ENCODE measurements at regions not wholly inside any gene's neighbourhood (a gene's known extent, or its start where the extent isn't known, plus 50 kb on each side); places are given as distances from the start of the nearest gene placed in this dataset.

DNA sequence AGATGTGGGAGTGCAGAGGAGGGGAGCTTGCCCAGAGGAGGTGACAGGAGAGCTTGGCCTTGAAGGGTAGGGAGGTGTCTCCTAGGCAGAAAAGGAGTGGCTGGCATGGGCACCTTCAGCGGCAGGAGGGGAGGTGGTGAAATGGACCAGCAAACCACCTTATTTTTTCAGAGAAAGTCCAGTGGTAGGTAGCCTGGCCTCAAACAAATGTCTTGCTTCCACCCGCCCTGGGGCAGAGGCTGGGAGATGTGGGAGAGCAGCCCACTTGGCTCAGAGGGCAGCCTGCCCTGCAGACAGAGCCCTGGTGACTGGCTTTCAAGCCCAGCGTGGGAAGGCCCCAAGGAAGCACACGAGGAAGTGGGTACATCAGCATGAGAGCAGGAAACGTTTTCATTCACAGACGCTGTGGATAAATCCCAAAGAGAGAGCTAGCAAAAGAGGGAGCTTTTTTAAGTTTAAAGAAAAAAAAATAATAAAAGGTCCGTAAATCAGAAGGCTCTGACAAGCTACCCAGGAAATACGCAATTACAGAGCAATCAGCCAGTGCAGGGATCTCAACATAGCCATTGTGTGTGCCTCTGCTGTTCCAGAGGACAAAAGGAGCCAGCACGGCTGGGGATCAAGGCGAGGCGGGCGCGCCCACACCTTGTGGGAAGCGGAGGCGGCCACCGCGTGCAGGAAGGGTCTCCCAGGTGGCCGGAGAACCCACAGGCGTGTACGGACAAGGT, 238.7 kb upstream of the PLET1 start:
- H3K27me3 ChIP-seq (replicated peaks; ENCODE audit: control insufficient read depth, insufficient read depth, low read length), result no peaks in the 10 kb centered on the region
- no peak overlapping the region for H3K9ac ChIP-seq (ENCODE audit: low read length)
- DNase-seq (ENCODE audit: low read depth), result no peak
- H3K36me3 ChIP-seq (ENCODE audit: control insufficient read depth, insufficient read depth, low read length, severe bottlenecking), result no peaks in the 10 kb centered on the region
- H3K4me3 ChIP-seq (ENCODE audit: low read length), result no peak overlapping the region
- no peaks in the 10 kb centered on the region for H3K9me3 ChIP-seq (ENCODE audit: control insufficient read depth, low read length)
- no peaks in the 10 kb centered on the region for H3K4me1 ChIP-seq (ENCODE audit: control insufficient read depth, insufficient read depth, low read length)

DNA sequence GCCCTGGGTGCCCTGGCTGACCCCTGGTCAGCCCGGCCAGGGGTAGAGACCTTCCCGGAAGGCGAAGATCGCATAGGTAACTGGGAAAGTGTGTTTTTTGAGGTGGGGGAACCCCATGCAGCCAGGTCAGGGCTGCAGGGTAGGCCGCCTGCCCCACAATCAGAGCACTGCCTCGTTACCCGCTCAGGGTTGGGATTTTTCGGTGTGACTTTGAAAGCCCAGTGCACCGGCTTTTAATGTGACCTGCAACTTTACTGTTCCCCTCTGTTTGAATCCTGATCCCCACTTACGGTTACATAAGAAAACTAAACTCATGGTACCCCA, 239.2 kb upstream of the PLET1 start:
- no peak for DNase-seq (ENCODE audit: low read depth)
- Histone ChIP-seq H3K36me3 (ENCODE audit: control insufficient read depth, insufficient read depth, low read length, severe bottlenecking) (no peaks in the 10 kb centered on the region), H3K4me1 (ENCODE audit: control insufficient read depth, insufficient read depth, low read length) (no peaks in the 10 kb centered on the region), H3K4me3 (ENCODE audit: low read length) (no peak overlapping the region), H3K9ac (ENCODE audit: low read length) (no peak overlapping the region), H3K9me3 (ENCODE audit: control insufficient read depth, low read length) (no peaks in the 10 kb centered on the region), H3K27me3 (replicated peaks; ENCODE audit: control insufficient read depth, insufficient read depth, low read length) (no peaks in the 10 kb centered on the region)

DNA sequence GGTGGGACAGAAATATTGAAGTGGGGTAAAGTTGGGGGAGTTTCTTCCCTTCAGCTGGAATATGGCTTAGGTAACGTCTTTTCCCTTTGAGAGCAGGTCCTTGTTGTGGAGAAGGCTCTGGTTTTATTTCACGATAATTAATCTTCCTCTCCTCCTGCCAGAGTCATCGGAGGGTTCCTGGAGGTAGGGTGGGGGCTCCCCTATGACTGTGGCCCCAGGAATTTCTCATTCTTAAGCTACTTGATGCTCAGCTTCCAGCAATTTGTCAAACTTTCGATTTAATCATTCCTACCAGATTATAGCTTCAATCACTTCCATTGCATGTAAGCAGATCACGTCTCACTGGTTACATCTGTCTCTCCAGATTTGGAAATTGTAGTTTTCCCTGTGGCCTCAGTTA, 242.8 kb upstream of the PLET1 start:
- no peak for DNase-seq (ENCODE audit: low read depth)
- H3K27me3 ChIP-seq (replicated peaks; ENCODE audit: control insufficient read depth, insufficient read depth, low read length), result no peaks in the 10 kb centered on the region

GRCh38 chr11:112504056-112504455, 243.4 kb upstream of the PLET1 start:
- Histone ChIP-seq H3K36me3 (ENCODE audit: control insufficient read depth, insufficient read depth, low read length, severe bottlenecking) (no peaks in the 10 kb centered on the region), H3K4me1 (ENCODE audit: control insufficient read depth, insufficient read depth, low read length) (no peaks in the 10 kb centered on the region), H3K9ac (ENCODE audit: low read length) (no peak overlapping the region), H3K27me3 (replicated peaks; ENCODE audit: control insufficient read depth, insufficient read depth, low read length) (no peaks in the 10 kb centered on the region), H3K9me3 (ENCODE audit: control insufficient read depth, low read length) (no peaks in the 10 kb centered on the region), H3K4me3 (ENCODE audit: low read length) (no peak overlapping the region)
- no peak for DNase-seq (ENCODE audit: low read depth)

More for the DNA sequence above, 242.8 kb upstream of the PLET1 start:
- H3K36me3 ChIP-seq (ENCODE audit: control insufficient read depth, insufficient read depth, low read length, severe bottlenecking), result no peaks in the 10 kb centered on the region
- no peaks in the 10 kb centered on the region for H3K9me3 ChIP-seq (ENCODE audit: control insufficient read depth, low read length)
- H3K9ac ChIP-seq (ENCODE audit: low read length), result no peak overlapping the region
- H3K4me1 ChIP-seq (ENCODE audit: control insufficient read depth, insufficient read depth, low read length), result no peaks in the 10 kb centered on the region
- H3K4me3 ChIP-seq (ENCODE audit: low read length), result no peak overlapping the region

GRCh38 chr11:112506852-112507251, 246.2 kb upstream of the PLET1 start:
- no peak for DNase-seq (ENCODE audit: low read depth)
- Histone ChIP-seq H3K9me3 (ENCODE audit: control insufficient read depth, low read length) (no peaks in the 10 kb centered on the region), H3K27me3 (replicated peaks; ENCODE audit: control insufficient read depth, insufficient read depth, low read length) (peaks cover 15% of the 10 kb centered on the region), H3K4me3 (ENCODE audit: low read length) (no peak overlapping the region), H3K9ac (ENCODE audit: low read length) (no peak overlapping the region), H3K4me1 (ENCODE audit: control insufficient read depth, insufficient read depth, low read length) (no peaks in the 10 kb centered on the region), H3K36me3 (ENCODE audit: control insufficient read depth, insufficient read depth, low read length, severe bottlenecking) (no peaks in the 10 kb centered on the region)

- Histone ChIP-seq H3K36me3 (ENCODE audit: control insufficient read depth, insufficient read depth, low read length, severe bottlenecking) (no peaks in the 10 kb centered on the region), H3K9ac (ENCODE audit: low read length) (no peak overlapping the region), H3K4me1 (ENCODE audit: control insufficient read depth, insufficient read depth, low read length) (no peaks in the 10 kb centered on the region), H3K4me3 (ENCODE audit: low read length) (no peak overlapping the region), H3K27me3 (replicated peaks; ENCODE audit: control insufficient read depth, insufficient read depth, low read length) (peaks cover 15% of the 10 kb centered on the region), H3K9me3 (ENCODE audit: control insufficient read depth, low read length) (no peaks in the 10 kb centered on the region)
- DNase-seq (ENCODE audit: low read depth), result no peak
These were observed 246.6 kb upstream of the PLET1 start for GRCh38 chr11:112507281-112507680.

DNA sequence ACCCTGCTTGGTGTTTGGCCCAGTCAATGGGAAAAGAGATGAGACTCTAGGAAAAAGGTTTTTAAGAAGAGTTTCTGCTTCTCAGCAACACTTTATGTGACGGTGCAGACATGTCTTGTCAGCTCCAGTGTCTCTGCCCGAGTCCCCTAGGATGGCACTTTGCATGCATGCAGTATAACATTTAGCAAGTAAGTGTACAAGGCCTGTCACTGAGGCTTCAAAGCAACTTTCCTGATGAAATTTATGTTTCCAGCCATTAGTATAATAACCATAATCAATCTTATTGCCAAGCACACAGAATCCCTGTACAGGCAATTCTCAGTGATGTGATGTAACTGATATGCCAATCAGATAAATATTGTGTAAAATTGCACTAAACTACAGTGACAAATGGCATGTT, 248.1 kb upstream of the PLET1 start:
- Histone ChIP-seq H3K27me3 (replicated peaks; ENCODE audit: control insufficient read depth, insufficient read depth, low read length) (peaks cover 22% of the 10 kb centered on the region), H3K4me1 (ENCODE audit: control insufficient read depth, insufficient read depth, low read length) (no peaks in the 10 kb centered on the region), H3K36me3 (ENCODE audit: control insufficient read depth, insufficient read depth, low read length, severe bottlenecking) (no peaks in the 10 kb centered on the region), H3K4me3 (ENCODE audit: low read length) (no peak overlapping the region), H3K9ac (ENCODE audit: low read length) (no peak overlapping the region), H3K9me3 (ENCODE audit: control insufficient read depth, low read length) (no peaks in the 10 kb centered on the region)
- no peak for DNase-seq (ENCODE audit: low read depth)

GRCh38 chr11:112509300-112509699, 248.6 kb upstream of the PLET1 start:
- Histone ChIP-seq H3K36me3 (ENCODE audit: control insufficient read depth, insufficient read depth, low read length, severe bottlenecking) (no peaks in the 10 kb centered on the region), H3K27me3 (replicated peaks; ENCODE audit: control insufficient read depth, insufficient read depth, low read length) (peaks cover 22% of the 10 kb centered on the region), H3K9ac (ENCODE audit: low read length) (no peak overlapping the region), H3K4me1 (ENCODE audit: control insufficient read depth, insufficient read depth, low read length) (no peaks in the 10 kb centered on the region), H3K4me3 (ENCODE audit: low read length) (no peak overlapping the region), H3K9me3 (ENCODE audit: control insufficient read depth, low read length) (no peaks in the 10 kb centered on the region)
- no peak for DNase-seq (ENCODE audit: low read depth)

GRCh38 chr11:112511271-112511670, 250.6 kb upstream of the PLET1 start:
- H3K9ac ChIP-seq (ENCODE audit: low read length), result no peak overlapping the region
- DNase-seq (ENCODE audit: low read depth), result no peak
- H3K9me3 ChIP-seq (ENCODE audit: control insufficient read depth, low read length), result no peaks in the 10 kb centered on the region
- no peak overlapping the region for H3K4me3 ChIP-seq (ENCODE audit: low read length)
- H3K4me1 ChIP-seq (ENCODE audit: control insufficient read depth, insufficient read depth, low read length), result no peaks in the 10 kb centered on the region
- no peaks in the 10 kb centered on the region for H3K36me3 ChIP-seq (ENCODE audit: control insufficient read depth, insufficient read depth, low read length, severe bottlenecking)
- H3K27me3 ChIP-seq (replicated peaks; ENCODE audit: control insufficient read depth, insufficient read depth, low read length), result peaks cover 22% of the 10 kb centered on the region

GRCh38 chr11:112511911-112512310, 251.3 kb upstream of the PLET1 start:
- Histone ChIP-seq H3K4me1 (ENCODE audit: control insufficient read depth, insufficient read depth, low read length) (no peaks in the 10 kb centered on the region), H3K9ac (ENCODE audit: low read length) (no peak overlapping the region), H3K27me3 (replicated peaks; ENCODE audit: control insufficient read depth, insufficient read depth, low read length) (peaks cover 22% of the 10 kb centered on the region), H3K9me3 (ENCODE audit: control insufficient read depth, low read length) (no peaks in the 10 kb centered on the region), H3K36me3 (ENCODE audit: control insufficient read depth, insufficient read depth, low read length, severe bottlenecking) (no peaks in the 10 kb centered on the region), H3K4me3 (ENCODE audit: low read length) (no peak overlapping the region)
- DNase-seq (ENCODE audit: low read depth), result no peak

GRCh38 chr11:112513417-112513816, 252.8 kb upstream of the PLET1 start:
- DNase-seq (ENCODE audit: low read depth), result no peak
- H3K4me1 ChIP-seq (ENCODE audit: control insufficient read depth, insufficient read depth, low read length), result no peaks in the 10 kb centered on the region
- peaks cover 22% of the 10 kb centered on the region for H3K27me3 ChIP-seq (replicated peaks; ENCODE audit: control insufficient read depth, insufficient read depth, low read length)
- H3K36me3 ChIP-seq (ENCODE audit: control insufficient read depth, insufficient read depth, low read length, severe bottlenecking), result no peaks in the 10 kb centered on the region
- H3K9me3 ChIP-seq (ENCODE audit: control insufficient read depth, low read length), result no peaks in the 10 kb centered on the region
- no peak overlapping the region for H3K4me3 ChIP-seq (ENCODE audit: low read length)
- no peak overlapping the region for H3K9ac ChIP-seq (ENCODE audit: low read length)

Measured in adipocyte (in vitro differentiated cells).